HCT116 (cell line): ENCODE measurements at regions not wholly inside any gene's neighbourhood (a gene's known extent, or its start where the extent isn't known, plus 50 kb on each side); places are given as distances from the start of the nearest gene placed in this dataset.

ENCODE experiments used
- EGR1 ChIP-seq: IDR thresholded peaks from 2 replicates; pipeline ENCODE4 v1.6.1; 2012; ENCODE audit warnings: low read depth
- EZH2 ChIP-seq: fragments of 200-600 bp; sonication (generic); IDR thresholded peaks from 2 replicates; pipeline ENCODE4 v1.6.1; 2017; ENCODE audit warnings: antibody characterized with exemption, mixed run types
- POLR2AphosphoS5 ChIP-seq: IDR thresholded peaks from 2 replicates; pipeline ENCODE4 v1.6.1; 2011; ENCODE audit warnings: mild to moderate bottlenecking, low read depth, low read length, moderate library complexity
- TCF7L2 ChIP-seq: IDR thresholded peaks from 2 replicates; pipeline ENCODE4 v1.7.0; 2011; ENCODE audit warnings: borderline replicate concordance, inconsistent platforms; ENCODE audit not compliant: insufficient read depth, insufficient read length; ENCODE audit errors: extremely low read depth
- YY1 ChIP-seq: IDR thresholded peaks from 2 replicates; pipeline ENCODE4 v1.6.1; 2011; ENCODE audit warnings: low read length, low read depth, moderate library complexity, mild to moderate bottlenecking; ENCODE audit not compliant: insufficient replicate concordance; ENCODE audit errors: extremely low read depth
- ZNF274 ChIP-seq: fragments of 200-500 bp; sonication (Bioruptor generic); IDR thresholded peaks from 2 replicates; pipeline ENCODE4 v1.6.1; 2014; ENCODE audit warnings: mild to moderate bottlenecking, low read depth, low read length, inconsistent platforms
- TF ChIP-seq, protein P1 (sequence below), 3 experiments: fragments of 200-600 bp in 1 of 3; sonication (generic) in 1 of 3; IDR thresholded peaks in 2 of 3; conservative IDR thresholded peaks in 1 of 3; 2 replicates each; pipeline ENCODE4 v1.5.1; 2012 to 2017; ENCODE audit warnings: low read depth in 2 of 3, low read length in 2 of 3, antibody characterized with exemption in 1 of 3, borderline replicate concordance in 1 of 3, control low read depth in 1 of 3, mild to moderate bottlenecking in 1 of 3, mixed read lengths in 1 of 3, mixed run types in 1 of 3, moderate library complexity in 1 of 3; ENCODE audit not compliant: insufficient read depth in 1 of 3

DNA sequence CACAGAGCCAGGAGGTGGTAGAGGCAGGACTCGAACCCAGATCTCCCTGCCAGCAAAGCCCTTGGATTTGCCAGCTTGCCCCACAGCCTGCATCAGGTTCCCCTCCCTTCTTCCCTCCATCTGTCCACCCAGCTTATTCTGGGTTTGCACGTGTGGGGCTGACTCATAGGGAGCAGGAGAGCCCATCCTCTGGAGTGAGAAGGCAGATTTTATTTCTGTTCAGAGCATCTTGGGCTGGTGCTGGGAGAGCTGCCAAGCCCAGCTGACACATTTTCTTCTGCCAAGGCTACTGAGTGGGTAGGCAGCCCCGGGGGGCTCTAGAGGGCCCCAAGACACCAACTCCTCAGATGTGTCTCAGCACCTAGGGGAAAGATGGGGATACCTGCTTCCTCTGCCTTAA lies 106.3 kb upstream of the CRHR1 start:
- TF ChIP-seq EGR1 = no peak
- TF ChIP-seq YY1 = no peak
- no peak for TF ChIP-seq EZH2
- no peak for TF ChIP-seq TCF7L2
- no peak for TF ChIP-seq POLR2AphosphoS5
- TF ChIP-seq, protein P1, sequence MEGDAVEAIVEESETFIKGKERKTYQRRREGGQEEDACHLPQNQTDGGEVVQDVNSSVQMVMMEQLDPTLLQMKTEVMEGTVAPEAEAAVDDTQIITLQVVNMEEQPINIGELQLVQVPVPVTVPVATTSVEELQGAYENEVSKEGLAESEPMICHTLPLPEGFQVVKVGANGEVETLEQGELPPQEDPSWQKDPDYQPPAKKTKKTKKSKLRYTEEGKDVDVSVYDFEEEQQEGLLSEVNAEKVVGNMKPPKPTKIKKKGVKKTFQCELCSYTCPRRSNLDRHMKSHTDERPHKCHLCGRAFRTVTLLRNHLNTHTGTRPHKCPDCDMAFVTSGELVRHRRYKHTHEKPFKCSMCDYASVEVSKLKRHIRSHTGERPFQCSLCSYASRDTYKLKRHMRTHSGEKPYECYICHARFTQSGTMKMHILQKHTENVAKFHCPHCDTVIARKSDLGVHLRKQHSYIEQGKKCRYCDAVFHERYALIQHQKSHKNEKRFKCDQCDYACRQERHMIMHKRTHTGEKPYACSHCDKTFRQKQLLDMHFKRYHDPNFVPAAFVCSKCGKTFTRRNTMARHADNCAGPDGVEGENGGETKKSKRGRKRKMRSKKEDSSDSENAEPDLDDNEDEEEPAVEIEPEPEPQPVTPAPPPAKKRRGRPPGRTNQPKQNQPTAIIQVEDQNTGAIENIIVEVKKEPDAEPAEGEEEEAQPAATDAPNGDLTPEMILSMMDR (IDR thresholded peaks at IDR 0.05 in 2 of 3, conservative IDR thresholded peaks at IDR 0.05 in 1 of 3; ENCODE audit: borderline replicate concordance in 1 of 3, insufficient read depth in 1 of 3, low read depth in 2 of 3, low read length in 2 of 3) = no peak
- no peak for TF ChIP-seq ZNF274
